ENCODE measurements at regions not wholly inside any gene's neighbourhood (a gene's known extent, or its start where the extent isn't known, plus 50 kb on each side); places are given as distances from the start of the nearest gene placed in this dataset.
"Not testable (repeated sequence)": the region's sequence is repeated elsewhere in the genome, so short reads cannot be mapped to it uniquely, and the experiment has no call there.

GRCh38 chr7:149958880-149959279, 85.1 kb downstream of the ATP6V0E2 start:
- not testable (repeated sequence) for H3F3A ChIP-seq (ENCODE audit: insufficient read depth, low read length); H3K79me2 ChIP-seq (ENCODE audit: insufficient read depth, low read length); H3K27ac ChIP-seq (ENCODE audit: low read depth, low read length, poor library complexity, severe bottlenecking); H4K20me1 ChIP-seq (ENCODE audit: insufficient read depth, low read length); H3K36me3 ChIP-seq (ENCODE audit: insufficient read depth, low read length); H3K4me2 ChIP-seq (ENCODE audit: low read length); H3K9me2 ChIP-seq (ENCODE audit: low read depth, low read length); H3K4me1 ChIP-seq (ENCODE audit: insufficient read depth, low read length, severe bottlenecking); H3K9ac ChIP-seq (ENCODE audit: low read length); H3K4me3 ChIP-seq (ENCODE audit: low read depth, low read length, poor library complexity, severe bottlenecking); H3K9me3 ChIP-seq (ENCODE audit: low read length); H2AFZ ChIP-seq (ENCODE audit: low read length); H3K27me3 ChIP-seq (ENCODE audit: insufficient read depth, low read length)

- H3K4me3 ChIP-seq (ENCODE audit: low read depth, low read length, poor library complexity, severe bottlenecking); H3K4me1 ChIP-seq (ENCODE audit: insufficient read depth, low read length, severe bottlenecking); H3K9ac ChIP-seq (ENCODE audit: low read length); H3F3A ChIP-seq (ENCODE audit: insufficient read depth, low read length); H3K27ac ChIP-seq (ENCODE audit: low read depth, low read length, poor library complexity, severe bottlenecking); H3K27me3 ChIP-seq (ENCODE audit: insufficient read depth, low read length); H3K9me2 ChIP-seq (ENCODE audit: low read depth, low read length); H3K36me3 ChIP-seq (ENCODE audit: insufficient read depth, low read length); H3K79me2 ChIP-seq (ENCODE audit: insufficient read depth, low read length); H4K20me1 ChIP-seq (ENCODE audit: insufficient read depth, low read length); H3K4me2 ChIP-seq (ENCODE audit: low read length); H2AFZ ChIP-seq (ENCODE audit: low read length); H3K9me3 ChIP-seq (ENCODE audit: low read length): not testable (repeated sequence)
Measured at GRCh38 chr7:149960863-149961262, 87.1 kb downstream of the ATP6V0E2 start.

GRCh38 chr7:149961878-149962277, 88.1 kb downstream of the ATP6V0E2 start:
- not testable (repeated sequence) for H3K9me3 ChIP-seq (ENCODE audit: low read length); H2AFZ ChIP-seq (ENCODE audit: low read length); H3K27ac ChIP-seq (ENCODE audit: low read depth, low read length, poor library complexity, severe bottlenecking); H3K36me3 ChIP-seq (ENCODE audit: insufficient read depth, low read length); H3K4me3 ChIP-seq (ENCODE audit: low read depth, low read length, poor library complexity, severe bottlenecking); H3K9me2 ChIP-seq (ENCODE audit: low read depth, low read length); H4K20me1 ChIP-seq (ENCODE audit: insufficient read depth, low read length); H3F3A ChIP-seq (ENCODE audit: insufficient read depth, low read length); H3K79me2 ChIP-seq (ENCODE audit: insufficient read depth, low read length); H3K27me3 ChIP-seq (ENCODE audit: insufficient read depth, low read length); H3K4me2 ChIP-seq (ENCODE audit: low read length); H3K4me1 ChIP-seq (ENCODE audit: insufficient read depth, low read length, severe bottlenecking); H3K9ac ChIP-seq (ENCODE audit: low read length)

GRCh38 chr7:149962685-149963319, 89.0 kb downstream of the ATP6V0E2 start:
- H3K4me1 ChIP-seq (ENCODE audit: insufficient read depth, low read length, severe bottlenecking); H3K27ac ChIP-seq (ENCODE audit: low read depth, low read length, poor library complexity, severe bottlenecking); H3K4me2 ChIP-seq (ENCODE audit: low read length); H3K9ac ChIP-seq (ENCODE audit: low read length); H3K27me3 ChIP-seq (ENCODE audit: insufficient read depth, low read length); H3K4me3 ChIP-seq (ENCODE audit: low read depth, low read length, poor library complexity, severe bottlenecking); H3K36me3 ChIP-seq (ENCODE audit: insufficient read depth, low read length); H3F3A ChIP-seq (ENCODE audit: insufficient read depth, low read length); H3K9me2 ChIP-seq (ENCODE audit: low read depth, low read length); H3K9me3 ChIP-seq (ENCODE audit: low read length); H2AFZ ChIP-seq (ENCODE audit: low read length); H4K20me1 ChIP-seq (ENCODE audit: insufficient read depth, low read length); H3K79me2 ChIP-seq (ENCODE audit: insufficient read depth, low read length): not testable (repeated sequence)

- H3K36me3 ChIP-seq (ENCODE audit: insufficient read depth, low read length); H3K79me2 ChIP-seq (ENCODE audit: insufficient read depth, low read length); H3K9ac ChIP-seq (ENCODE audit: low read length); H3F3A ChIP-seq (ENCODE audit: insufficient read depth, low read length); H3K4me3 ChIP-seq (ENCODE audit: low read depth, low read length, poor library complexity, severe bottlenecking); H3K27me3 ChIP-seq (ENCODE audit: insufficient read depth, low read length); H3K9me2 ChIP-seq (ENCODE audit: low read depth, low read length); H3K9me3 ChIP-seq (ENCODE audit: low read length); H3K27ac ChIP-seq (ENCODE audit: low read depth, low read length, poor library complexity, severe bottlenecking); H2AFZ ChIP-seq (ENCODE audit: low read length); H3K4me1 ChIP-seq (ENCODE audit: insufficient read depth, low read length, severe bottlenecking); H4K20me1 ChIP-seq (ENCODE audit: insufficient read depth, low read length); H3K4me2 ChIP-seq (ENCODE audit: low read length): not testable (repeated sequence)
Measured at GRCh38 chr7:149963985-149964384, 90.2 kb downstream of the ATP6V0E2 start.

GRCh38 chr7:149966444-149966843, 92.7 kb downstream of the ATP6V0E2 start:
- H3K4me2 ChIP-seq (ENCODE audit: low read length); H3K9me3 ChIP-seq (ENCODE audit: low read length): not testable (repeated sequence)

GRCh38 chr7:149972977-149973376, 99.2 kb downstream of the ATP6V0E2 start:
- not testable (repeated sequence) for H3K36me3 ChIP-seq (ENCODE audit: insufficient read depth, low read length); H3K4me3 ChIP-seq (ENCODE audit: low read depth, low read length, poor library complexity, severe bottlenecking); H3K9me2 ChIP-seq (ENCODE audit: low read depth, low read length); H4K20me1 ChIP-seq (ENCODE audit: insufficient read depth, low read length); H3K79me2 ChIP-seq (ENCODE audit: insufficient read depth, low read length); H3K9ac ChIP-seq (ENCODE audit: low read length); H3K4me1 ChIP-seq (ENCODE audit: insufficient read depth, low read length, severe bottlenecking); H2AFZ ChIP-seq (ENCODE audit: low read length); H3K27me3 ChIP-seq (ENCODE audit: insufficient read depth, low read length); H3K27ac ChIP-seq (ENCODE audit: low read depth, low read length, poor library complexity, severe bottlenecking); H3K4me2 ChIP-seq (ENCODE audit: low read length); H3K9me3 ChIP-seq (ENCODE audit: low read length); H3F3A ChIP-seq (ENCODE audit: insufficient read depth, low read length)

More at GRCh38 chr7:149966444-149966843, 92.7 kb downstream of the ATP6V0E2 start:
- not testable (repeated sequence) for H3K27me3 ChIP-seq (ENCODE audit: insufficient read depth, low read length); H3K36me3 ChIP-seq (ENCODE audit: insufficient read depth, low read length); H3K4me3 ChIP-seq (ENCODE audit: low read depth, low read length, poor library complexity, severe bottlenecking); H3K9me2 ChIP-seq (ENCODE audit: low read depth, low read length); H3K27ac ChIP-seq (ENCODE audit: low read depth, low read length, poor library complexity, severe bottlenecking); H4K20me1 ChIP-seq (ENCODE audit: insufficient read depth, low read length); H3K4me1 ChIP-seq (ENCODE audit: insufficient read depth, low read length, severe bottlenecking); H3F3A ChIP-seq (ENCODE audit: insufficient read depth, low read length); H2AFZ ChIP-seq (ENCODE audit: low read length); H3K79me2 ChIP-seq (ENCODE audit: insufficient read depth, low read length); H3K9ac ChIP-seq (ENCODE audit: low read length)

GRCh38 chr7:149973681-149974080, 99.9 kb downstream of the ATP6V0E2 start:
- not testable (repeated sequence) for H3K4me1 ChIP-seq (ENCODE audit: insufficient read depth, low read length, severe bottlenecking); H4K20me1 ChIP-seq (ENCODE audit: insufficient read depth, low read length); H3F3A ChIP-seq (ENCODE audit: insufficient read depth, low read length); H3K4me2 ChIP-seq (ENCODE audit: low read length); H3K27me3 ChIP-seq (ENCODE audit: insufficient read depth, low read length); H2AFZ ChIP-seq (ENCODE audit: low read length); H3K9me2 ChIP-seq (ENCODE audit: low read depth, low read length); H3K36me3 ChIP-seq (ENCODE audit: insufficient read depth, low read length); H3K27ac ChIP-seq (ENCODE audit: low read depth, low read length, poor library complexity, severe bottlenecking); H3K9me3 ChIP-seq (ENCODE audit: low read length); H3K4me3 ChIP-seq (ENCODE audit: low read depth, low read length, poor library complexity, severe bottlenecking); H3K9ac ChIP-seq (ENCODE audit: low read length); H3K79me2 ChIP-seq (ENCODE audit: insufficient read depth, low read length)
